ENCODE measurements at regions not wholly inside any gene's neighbourhood (a gene's known extent, or its start where the extent isn't known, plus 50 kb on each side); places are given as distances from the start of the nearest gene placed in this dataset.
A peak's percentile ranks its signal among the peaks of the same experiment; 100 is the strongest.

- Histone ChIP-seq H3K36me3 (ENCODE audit: control insufficient read depth, insufficient read depth, low read length) (no peaks in the 10 kb centered on the region), H3K9ac (ENCODE audit: low read length) (peak overlapping the region; percentile 6), H3K27me3 (ENCODE audit: control insufficient read depth, insufficient read depth, low read length) (no peaks in the 10 kb centered on the region), H3K9me3 (ENCODE audit: control insufficient read depth, low read length) (no peaks in the 10 kb centered on the region), H3K4me1 (ENCODE audit: control insufficient read depth, insufficient read depth, low read length) (peaks cover 18% of the 10 kb centered on the region), H3K4me3 (ENCODE audit: low read length) (peak overlapping the region; percentile 15)
Observed at GRCh38 chr13:27869436-27870095, 50.2 kb upstream of the PDX1 start.

Measured in mucosa of stomach (tissue), 1 donor.